Astrocyte (in vitro differentiated cells and primary cell): ENCODE measurements at regions not wholly inside any gene's neighbourhood (a gene's known extent, or its start where the extent isn't known, plus 50 kb on each side); places are given as distances from the start of the nearest gene placed in this dataset.

Experiments used
- DNase-seq: peaks from one replicate; pipeline ENCODE4 v3.0.0-alpha.2; 2010; ENCODE audit warnings: low read depth
- FAIRE-seq: peaks from 2 replicates; lab custom pipeline; 2011; peaks lifted over from hg19 to GRCh38; lab: Jason Lieb, UNC
- H2AFZ ChIP-seq: 2 replicates; pipeline ENCODE4 v1.6.0; 2012; ENCODE audit warnings: low read depth, low read length, inconsistent platforms
- H3K27ac ChIP-seq: 2 replicates; pipeline ENCODE4 v1.5.1; 2011; ENCODE audit warnings: low read depth, low read length, inconsistent platforms
- H3K27me3 ChIP-seq: 2 replicates; pipeline ENCODE4 v1.6.0; 2011; ENCODE audit warnings: low read length, inconsistent platforms; ENCODE audit not compliant: insufficient read depth
- H3K36me3 ChIP-seq: 2 replicates; pipeline ENCODE4 v1.5.1; 2011; ENCODE audit warnings: low read length, inconsistent platforms; ENCODE audit not compliant: insufficient read depth
- H3K4me1 ChIP-seq: 2 replicates; pipeline ENCODE4 v1.5.1; 2011; ENCODE audit warnings: low read length, inconsistent platforms; ENCODE audit not compliant: insufficient read depth
- H3K4me2 ChIP-seq: 2 replicates; pipeline ENCODE4 v1.6.0; 2012; ENCODE audit warnings: low read length, inconsistent platforms
- H3K4me3 ChIP-seq: 2 replicates; pipeline ENCODE4 v1.5.1; 2011; ENCODE audit warnings: low read depth, mild to moderate bottlenecking, low read length, inconsistent platforms; ENCODE audit not compliant: insufficient read depth
- H3K79me2 ChIP-seq: 2 replicates; pipeline ENCODE4 v1.6.0; 2012; ENCODE audit warnings: mild to moderate bottlenecking, low read length, inconsistent platforms; ENCODE audit not compliant: insufficient read depth
- H3K9ac ChIP-seq: 2 replicates; pipeline ENCODE4 v1.6.0; 2012; ENCODE audit warnings: mild to moderate bottlenecking, low read length, inconsistent platforms
- H3K9me3 ChIP-seq: 2 replicates; pipeline ENCODE4 v1.5.1; 2012; ENCODE audit warnings: low read depth, mild to moderate bottlenecking, low read length, inconsistent platforms; ENCODE audit not compliant: insufficient read depth
- H4K20me1 ChIP-seq: 2 replicates; pipeline ENCODE4 v1.6.0; 2012; ENCODE audit warnings: low read length, inconsistent platforms; ENCODE audit not compliant: insufficient read depth
- H3K27ac Mint-ChIP-seq: one replicate; pipeline ENCODE4 v1.8.0; 2021; ENCODE audit warnings: mild to moderate bottlenecking, mixed read lengths; ENCODE audit not compliant: unreplicated experiment
- H3K27me3 Mint-ChIP-seq: one replicate; pipeline ENCODE4 v1.8.0; 2021; ENCODE audit warnings: low read depth, mixed read lengths; ENCODE audit not compliant: unreplicated experiment
- H3K36me3 Mint-ChIP-seq: one replicate; pipeline ENCODE4 v1.8.0; 2021; ENCODE audit warnings: low read depth, mixed read lengths; ENCODE audit not compliant: unreplicated experiment
- H3K4me1 Mint-ChIP-seq: one replicate; pipeline ENCODE4 v1.8.0; 2021; ENCODE audit warnings: low read depth, mixed read lengths; ENCODE audit not compliant: unreplicated experiment
- H3K4me3 Mint-ChIP-seq: one replicate; pipeline ENCODE4 v1.8.0; 2021; ENCODE audit warnings: mild to moderate bottlenecking, moderate library complexity, mixed read lengths; ENCODE audit not compliant: unreplicated experiment
- H3K9me3 Mint-ChIP-seq: one replicate; pipeline ENCODE4 v1.8.0; 2021; ENCODE audit warnings: mild to moderate bottlenecking, mixed read lengths; ENCODE audit not compliant: unreplicated experiment
- EZH2 ChIP-seq: IDR thresholded peaks from 2 replicates; pipeline ENCODE4 v1.6.1; 2012; ENCODE audit warnings: mild to moderate bottlenecking, low read length, inconsistent platforms; ENCODE audit not compliant: insufficient read depth
- TF ChIP-seq, protein P1 (sequence below): IDR thresholded peaks from 2 replicates; pipeline ENCODE4 v1.5.1; 2011; ENCODE audit warnings: low read depth, mild to moderate bottlenecking, inconsistent platforms, low read length, moderate library complexity; ENCODE audit not compliant: insufficient read depth

DNA sequence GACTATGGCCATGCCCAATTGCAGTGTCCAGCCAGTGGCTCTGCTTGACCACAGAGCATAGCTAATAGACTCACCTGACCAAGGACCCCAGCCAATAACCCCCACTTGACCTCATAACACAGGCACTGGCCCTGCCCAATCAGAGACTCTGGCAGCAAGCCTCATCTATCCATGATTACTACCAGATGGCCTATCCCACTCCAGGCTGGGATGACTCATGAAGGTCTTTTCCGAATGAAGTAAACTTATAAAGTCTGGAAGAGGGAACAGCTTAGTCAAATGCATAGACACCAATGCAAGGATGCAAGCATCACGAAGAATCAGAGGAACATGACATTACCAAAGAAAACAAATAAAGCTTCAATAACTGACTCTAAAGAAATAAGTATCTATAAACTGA is 141.4 kb downstream of the TMEM168 start:
- no peaks in the 10 kb centered on the region for H3K27me3 ChIP-seq
- H3K79me2 ChIP-seq = no peaks in the 10 kb centered on the region
- H3K4me1 Mint-ChIP-seq = no peaks in the 10 kb centered on the region
- H3K36me3 Mint-ChIP-seq = no peaks in the 10 kb centered on the region
- H3K36me3 ChIP-seq = no peaks in the 10 kb centered on the region
- DNase-seq (no peak), FAIRE-seq (no peak)
- H3K4me3 Mint-ChIP-seq = no peak overlapping the region
- peaks cover 3% of the 10 kb centered on the region for H3K9me3 ChIP-seq
- no peaks in the 10 kb centered on the region for H4K20me1 ChIP-seq
- TF ChIP-seq EZH2 = no peak
- TF ChIP-seq, protein P1, sequence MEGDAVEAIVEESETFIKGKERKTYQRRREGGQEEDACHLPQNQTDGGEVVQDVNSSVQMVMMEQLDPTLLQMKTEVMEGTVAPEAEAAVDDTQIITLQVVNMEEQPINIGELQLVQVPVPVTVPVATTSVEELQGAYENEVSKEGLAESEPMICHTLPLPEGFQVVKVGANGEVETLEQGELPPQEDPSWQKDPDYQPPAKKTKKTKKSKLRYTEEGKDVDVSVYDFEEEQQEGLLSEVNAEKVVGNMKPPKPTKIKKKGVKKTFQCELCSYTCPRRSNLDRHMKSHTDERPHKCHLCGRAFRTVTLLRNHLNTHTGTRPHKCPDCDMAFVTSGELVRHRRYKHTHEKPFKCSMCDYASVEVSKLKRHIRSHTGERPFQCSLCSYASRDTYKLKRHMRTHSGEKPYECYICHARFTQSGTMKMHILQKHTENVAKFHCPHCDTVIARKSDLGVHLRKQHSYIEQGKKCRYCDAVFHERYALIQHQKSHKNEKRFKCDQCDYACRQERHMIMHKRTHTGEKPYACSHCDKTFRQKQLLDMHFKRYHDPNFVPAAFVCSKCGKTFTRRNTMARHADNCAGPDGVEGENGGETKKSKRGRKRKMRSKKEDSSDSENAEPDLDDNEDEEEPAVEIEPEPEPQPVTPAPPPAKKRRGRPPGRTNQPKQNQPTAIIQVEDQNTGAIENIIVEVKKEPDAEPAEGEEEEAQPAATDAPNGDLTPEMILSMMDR = no peak
- no peak overlapping the region for H3K27ac Mint-ChIP-seq
- no peaks in the 10 kb centered on the region for H3K27me3 Mint-ChIP-seq
- H3K4me3 ChIP-seq = no peak overlapping the region
- H3K27ac ChIP-seq = no peak overlapping the region
- no peak overlapping the region for H3K4me2 ChIP-seq
- H2AFZ ChIP-seq = no peak overlapping the region
- H3K4me1 ChIP-seq = no peaks in the 10 kb centered on the region
- peaks cover 11% of the 10 kb centered on the region for H3K9me3 Mint-ChIP-seq
- H3K9ac ChIP-seq = no peak overlapping the region

GRCh38 chr7:112649560-112649959 is 140.6 kb downstream of the TMEM168 start:
- DNase-seq (no peak), FAIRE-seq (no peak)
- Histone ChIP-seq H3K27ac (no peak overlapping the region), H2AFZ (no peak overlapping the region), H4K20me1 (no peaks in the 10 kb centered on the region), H3K36me3 (no peaks in the 10 kb centered on the region), H3K9me3 (peaks cover 3% of the 10 kb centered on the region), H3K4me2 (no peak overlapping the region), H3K79me2 (no peaks in the 10 kb centered on the region), H3K4me1 (no peaks in the 10 kb centered on the region), H3K27me3 (no peaks in the 10 kb centered on the region), H3K4me3 (no peak overlapping the region), H3K9ac (no peak overlapping the region)
- Mint-ChIP-seq H3K36me3 (no peaks in the 10 kb centered on the region), H3K4me3 (no peak overlapping the region), H3K27me3 (no peaks in the 10 kb centered on the region), H3K4me1 (no peaks in the 10 kb centered on the region), H3K27ac (no peak overlapping the region), H3K9me3 (peaks cover 5% of the 10 kb centered on the region)
- TF ChIP-seq, protein P1 = no peak
- TF ChIP-seq EZH2 = no peak

GRCh38 chr7:112654322-112655216 is 135.6 kb downstream of the TMEM168 start:
- no peaks in the 10 kb centered on the region for H3K9me3 ChIP-seq
- Mint-ChIP-seq H3K27me3 (peaks cover 2% of the 10 kb centered on the region), H3K27ac (no peak overlapping the region), H3K36me3 (no peaks in the 10 kb centered on the region), H3K4me1 (peaks cover 1% of the 10 kb centered on the region), H3K9me3 (no peaks in the 10 kb centered on the region), H3K4me3 (no peak overlapping the region)
- H3K4me3 ChIP-seq = no peak overlapping the region
- no peak overlapping the region for H3K4me2 ChIP-seq
- FAIRE-seq (no peak), DNase-seq (no peak)
- TF ChIP-seq, protein P1 = no peak
- no peak for TF ChIP-seq EZH2
- no peaks in the 10 kb centered on the region for H3K79me2 ChIP-seq
- H3K4me1 ChIP-seq = no peaks in the 10 kb centered on the region
- H2AFZ ChIP-seq = no peak overlapping the region
- no peak overlapping the region for H3K27ac ChIP-seq
- no peaks in the 10 kb centered on the region for H3K27me3 ChIP-seq
- no peak overlapping the region for H3K9ac ChIP-seq
- no peaks in the 10 kb centered on the region for H4K20me1 ChIP-seq
- H3K36me3 ChIP-seq = no peaks in the 10 kb centered on the region
